NCI-H2196 (cell line): ENCODE measurements at regions not wholly inside any gene's neighbourhood (a gene's known extent, or its start where the extent isn't known, plus 50 kb on each side); places are given as distances from the start of the nearest gene placed in this dataset.
"Not testable (repeated sequence)": the region's sequence is repeated elsewhere in the genome, so short reads cannot be mapped to it uniquely, and the experiment has no call there.

Source experiments
- DNase-seq: peaks from one replicate; lab custom pipeline; 2025; ENCODE audit not compliant: unreplicated experiment; lab: John Stamatoyannopoulos, UW

DNA sequence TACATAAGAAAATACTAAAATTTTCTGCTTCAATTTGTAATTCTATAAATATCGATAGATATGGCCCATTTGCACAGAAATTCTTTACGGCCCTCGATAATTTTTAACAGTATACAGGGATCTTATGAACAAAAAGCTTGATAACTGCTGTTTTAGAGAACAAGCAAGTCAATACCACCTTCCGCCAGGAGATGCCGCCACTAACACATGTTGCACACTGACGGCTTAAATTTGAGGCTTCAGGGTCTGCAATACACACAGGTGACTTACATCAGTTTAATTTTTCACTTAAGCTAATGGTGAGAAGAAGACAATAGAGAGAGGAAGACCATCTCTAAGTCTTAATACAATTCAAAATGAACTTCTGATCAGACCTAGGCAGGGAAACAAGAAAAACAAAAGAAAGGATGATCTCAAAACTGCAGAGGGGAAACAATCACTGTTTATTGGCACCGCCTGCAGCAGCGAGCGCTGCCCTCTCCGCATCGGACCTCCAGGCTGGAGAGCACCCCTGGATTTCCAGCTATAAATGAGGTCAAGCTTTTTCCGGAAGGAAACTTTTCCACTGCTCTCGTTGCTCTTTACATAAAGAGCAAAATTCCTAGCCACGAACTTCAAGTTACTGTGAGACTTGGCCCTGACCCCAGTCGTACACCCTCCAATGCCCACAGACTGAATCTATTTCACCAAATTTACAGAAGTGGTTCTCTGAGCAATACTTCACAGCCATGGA is 53.9 kb downstream of the OTOR start:
- peak; percentile 84 for DNase-seq

DNA sequence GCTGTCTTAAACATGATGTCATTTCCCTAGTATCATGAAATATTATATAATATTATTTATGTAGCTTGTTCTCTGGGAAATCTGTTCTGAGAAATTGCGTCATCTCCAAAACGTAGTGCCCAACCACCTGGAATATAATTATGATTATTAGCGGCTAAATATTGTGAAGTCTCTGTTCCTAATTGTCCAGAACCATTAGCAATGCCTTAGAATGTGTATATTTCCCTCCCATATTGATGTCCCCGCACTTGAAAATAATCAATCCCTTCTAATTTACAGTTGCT is 54.4 kb downstream of the OTOR start:
- no peak for DNase-seq

GRCh38 chr20:16803965-16804792 is 56.0 kb downstream of the OTOR start:
- DNase-seq: peak; percentile 79

DNA sequence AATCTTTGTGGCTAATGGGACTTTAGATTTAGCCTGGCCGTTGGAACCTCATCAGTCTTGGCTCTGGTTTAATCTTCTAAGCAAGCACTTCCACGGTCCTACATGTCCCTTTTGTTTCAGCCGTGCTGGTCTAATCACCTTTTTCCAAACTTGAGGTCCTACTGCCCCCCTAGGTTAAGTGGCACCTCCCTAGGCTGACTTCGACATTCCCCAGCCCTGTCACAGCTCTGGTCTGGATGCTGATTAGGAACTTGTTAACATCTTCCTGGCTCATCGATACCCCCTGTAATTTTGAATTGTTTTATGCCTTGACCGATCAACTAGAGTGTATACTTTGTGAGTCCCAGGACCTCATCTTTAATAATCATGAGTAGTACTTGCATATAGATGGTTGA is 56.6 kb downstream of the OTOR start:
- DNase-seq: no peak

DNA sequence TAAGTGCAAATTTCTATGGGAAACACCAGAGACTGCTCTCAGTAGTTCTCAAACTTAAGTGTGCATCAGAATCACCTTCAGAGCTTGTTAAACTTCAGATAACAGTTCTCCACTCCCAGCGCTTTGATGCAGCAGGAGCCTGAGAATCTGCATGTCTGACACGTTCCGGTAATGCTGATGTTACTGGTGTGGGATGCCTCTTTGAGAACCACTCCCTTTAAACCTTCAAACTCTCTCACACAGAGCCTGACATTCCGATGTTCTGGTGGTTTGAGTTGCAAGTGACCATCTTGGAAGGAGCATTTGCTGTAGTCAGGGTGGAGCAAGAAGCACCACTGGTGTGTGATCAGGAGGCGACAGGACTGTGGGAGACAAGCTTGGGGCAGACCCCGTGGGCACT is 57.9 kb downstream of the OTOR start:
- no peak for DNase-seq

DNA sequence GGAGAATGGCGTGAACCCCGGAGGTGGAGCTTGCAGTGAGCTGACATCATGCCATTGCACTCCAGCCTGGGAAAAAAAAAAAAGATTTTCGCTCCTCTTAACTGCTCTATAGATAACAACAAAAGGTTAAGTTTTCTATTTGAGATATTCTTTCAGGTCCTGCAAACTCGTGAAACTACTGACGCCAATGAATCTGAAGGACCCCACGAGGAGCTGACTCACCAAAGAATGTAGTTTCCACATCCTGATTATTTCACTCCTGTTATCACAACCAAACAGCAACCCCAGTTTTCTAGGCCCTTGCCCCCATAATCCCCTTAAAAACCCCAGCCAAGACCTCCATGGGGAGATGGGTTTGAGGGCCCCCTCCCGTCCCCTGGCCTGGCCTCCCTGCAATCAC is 58.7 kb downstream of the OTOR start:
- no peak for DNase-seq

GRCh38 chr20:16808796-16809195 is 60.6 kb downstream of the OTOR start:
- no peak for DNase-seq

- DNase-seq: no peak
These were observed 62.1 kb downstream of the OTOR start for GRCh38 chr20:16810216-16810615.

- no peak for DNase-seq
These were observed 68.0 kb downstream of the OTOR start for GRCh38 chr20:16816192-16816591.

GRCh38 chr20:16819483-16819882 is 71.3 kb downstream of the OTOR start:
- no peak for DNase-seq

DNA sequence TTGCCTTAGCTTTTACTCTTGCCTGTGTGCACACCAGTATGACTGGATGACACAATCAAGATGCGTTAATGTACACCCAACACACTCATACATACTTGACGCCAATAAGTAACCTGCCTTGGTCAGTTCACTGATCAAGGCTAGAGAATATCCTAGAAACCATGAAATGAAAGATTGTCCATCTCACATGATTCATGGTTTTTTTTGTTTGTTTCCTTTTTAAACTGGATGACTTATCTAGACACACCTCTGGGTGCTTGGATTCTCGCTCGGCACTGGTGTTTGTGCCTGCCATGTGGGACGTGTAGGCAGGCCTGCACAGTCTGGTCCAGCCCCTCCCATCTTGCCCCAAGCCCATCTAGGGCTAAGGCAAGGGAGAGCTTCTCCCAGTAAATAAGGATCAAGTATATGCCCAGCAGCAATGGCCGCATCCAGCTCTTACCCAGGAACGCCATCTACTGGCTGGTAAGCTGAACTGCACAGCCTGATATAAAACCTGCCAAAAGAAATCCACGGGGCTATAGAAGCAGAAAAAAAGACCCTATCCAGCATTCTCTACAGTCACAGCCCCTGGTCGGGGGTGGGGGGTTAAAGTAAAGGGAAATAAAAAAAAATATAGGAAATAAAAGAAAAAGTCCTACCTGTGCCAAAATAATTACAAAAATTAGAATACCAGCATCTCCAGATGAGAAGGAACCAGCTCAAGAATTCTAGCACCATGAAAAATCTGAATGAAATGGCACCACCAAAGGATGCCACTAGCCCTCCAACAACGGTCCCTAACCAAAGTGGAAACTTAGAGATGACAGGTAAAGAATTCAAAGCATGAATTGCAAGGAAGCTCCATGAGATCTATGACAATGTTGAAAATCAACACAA is 73.3 kb downstream of the OTOR start:
- DNase-seq: peak; percentile 15

DNA sequence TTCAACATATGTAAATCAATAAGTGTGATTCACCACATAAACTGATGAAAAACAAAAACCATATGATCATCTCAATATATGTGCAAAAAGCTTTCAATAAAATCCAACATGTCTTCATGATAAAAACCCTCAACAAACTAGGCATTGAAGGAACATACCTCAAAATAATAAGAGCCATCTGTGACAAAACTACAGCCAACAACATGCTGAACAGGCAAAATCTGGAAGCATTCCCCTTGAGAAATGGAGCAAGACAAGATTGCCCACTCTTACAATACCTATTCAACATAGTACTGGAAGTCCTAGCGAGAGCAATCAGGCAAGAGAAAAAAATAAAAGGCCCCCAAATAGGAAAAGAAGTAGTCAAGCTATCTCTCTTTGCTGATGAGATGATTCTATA is 76.5 kb downstream of the OTOR start:
- DNase-seq: no peak

DNA sequence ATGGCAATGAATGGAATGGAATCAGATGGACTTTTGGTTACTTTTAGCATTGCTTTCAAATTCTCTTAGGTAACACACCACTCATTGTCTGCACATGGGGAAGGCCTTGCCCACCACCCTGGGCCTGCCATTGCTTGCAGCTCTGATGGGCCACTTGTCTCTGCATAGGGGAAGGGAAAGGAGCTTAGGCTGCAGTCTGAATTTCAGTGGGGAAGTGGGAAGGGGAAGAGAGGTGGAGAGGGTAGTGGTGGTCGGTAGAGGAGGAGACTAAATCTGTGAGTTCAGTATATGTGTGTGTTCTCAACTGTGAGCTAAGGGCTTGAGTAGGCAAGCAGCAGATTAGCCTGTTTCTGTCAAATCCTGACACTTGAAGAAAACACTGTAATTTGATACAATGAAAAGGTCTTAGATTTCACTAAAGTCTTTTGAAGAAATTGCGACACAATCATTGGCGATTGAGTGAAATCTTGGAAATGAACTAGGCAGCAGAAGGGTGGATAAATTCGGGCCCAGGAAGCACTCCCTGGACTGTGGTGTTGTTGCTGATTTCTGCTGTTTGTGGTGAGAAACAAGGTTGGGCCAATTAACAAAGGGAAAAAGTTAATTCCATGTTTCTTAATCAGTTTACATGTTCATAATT is 80.6 kb downstream of the OTOR start:
- no peak for DNase-seq

DNA sequence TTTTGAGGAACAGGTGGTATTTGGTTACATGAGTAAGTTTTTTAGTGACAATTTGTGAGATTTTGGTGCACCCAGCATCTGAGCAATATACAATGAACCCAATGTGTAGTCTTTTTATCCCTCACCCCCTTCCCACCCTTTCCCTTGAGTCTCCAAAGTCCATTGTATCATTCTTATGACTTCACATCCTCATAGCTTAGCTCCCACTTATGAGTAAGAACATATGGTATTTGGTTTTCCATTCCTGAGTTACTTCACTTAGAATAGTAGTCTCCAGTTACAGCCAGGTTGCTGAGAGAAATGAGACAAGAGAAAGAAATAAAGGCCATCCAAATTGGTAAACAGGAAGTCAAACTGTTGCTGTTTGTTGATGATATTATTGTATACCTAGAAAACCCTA is 87.5 kb downstream of the OTOR start:
- not testable (repeated sequence) for DNase-seq

DNA sequence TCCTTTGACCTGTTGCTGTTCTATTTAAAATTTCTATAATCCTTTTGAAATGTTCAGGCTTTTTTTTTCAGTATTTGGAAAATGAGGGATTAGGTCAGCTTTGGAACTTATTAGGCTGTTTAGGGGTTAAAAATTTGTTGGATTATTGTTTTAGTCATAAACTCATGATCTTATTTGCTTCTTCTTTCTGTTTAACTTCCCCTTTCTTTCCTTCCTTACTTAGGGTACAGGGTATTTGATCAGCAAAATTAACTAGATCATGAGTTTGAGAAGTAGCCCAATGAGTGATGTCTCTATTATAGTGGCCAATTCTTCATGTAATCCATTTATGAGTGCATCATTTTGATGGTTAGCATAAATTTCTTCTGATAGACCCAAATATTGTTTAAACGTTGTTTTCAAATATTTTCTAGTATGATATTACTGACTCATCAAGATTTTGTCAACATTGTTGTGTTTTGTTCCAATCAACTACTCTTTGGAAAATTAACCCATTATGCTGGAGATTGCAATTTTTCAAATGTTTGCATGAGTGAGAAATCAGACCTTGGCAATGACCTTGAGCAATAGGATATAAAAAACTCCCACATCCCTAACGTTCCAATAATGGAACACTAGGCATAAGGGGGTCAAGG is 94.4 kb downstream of the OTOR start:
- DNase-seq: no peak

DNA sequence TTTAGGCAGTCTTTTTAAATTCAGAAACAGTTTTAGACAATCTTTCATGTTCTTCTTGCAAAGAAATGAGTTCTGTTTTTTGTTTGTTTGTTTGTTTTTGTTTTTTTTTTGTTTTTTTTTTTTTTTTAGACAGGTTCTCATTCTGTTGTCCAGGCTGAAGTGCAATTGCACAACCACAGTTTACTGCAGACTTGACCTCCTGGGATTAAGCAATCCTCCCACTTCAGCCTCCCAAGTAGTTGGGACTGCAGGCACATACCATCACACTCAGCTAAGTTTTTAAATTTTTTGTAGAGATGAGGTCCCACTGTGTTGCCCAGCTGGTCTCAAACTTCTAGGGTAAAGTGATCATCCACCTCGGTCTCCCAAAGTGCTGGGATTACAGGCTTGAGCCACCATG is 96.2 kb downstream of the OTOR start:
- no peak for DNase-seq

DNA sequence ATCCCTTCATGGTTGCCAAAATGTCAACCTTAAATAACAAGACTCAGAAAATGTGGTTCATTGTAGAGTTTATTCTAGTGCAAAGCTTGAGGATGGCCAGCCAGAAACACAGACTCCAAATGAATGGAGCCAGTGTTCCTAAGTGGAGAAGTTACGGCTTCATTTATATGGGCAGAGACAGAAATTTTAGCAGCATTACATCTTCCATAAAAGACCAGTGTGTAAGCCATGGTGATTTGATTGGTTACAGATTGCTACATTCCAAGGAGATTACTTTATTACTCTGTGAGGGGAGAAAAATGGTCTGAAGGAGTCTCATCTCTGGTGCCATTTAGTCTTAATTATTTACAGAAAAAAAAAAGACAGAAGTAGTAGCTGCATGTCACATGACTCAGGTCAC is 97.8 kb downstream of the OTOR start:
- no peak for DNase-seq

DNA sequence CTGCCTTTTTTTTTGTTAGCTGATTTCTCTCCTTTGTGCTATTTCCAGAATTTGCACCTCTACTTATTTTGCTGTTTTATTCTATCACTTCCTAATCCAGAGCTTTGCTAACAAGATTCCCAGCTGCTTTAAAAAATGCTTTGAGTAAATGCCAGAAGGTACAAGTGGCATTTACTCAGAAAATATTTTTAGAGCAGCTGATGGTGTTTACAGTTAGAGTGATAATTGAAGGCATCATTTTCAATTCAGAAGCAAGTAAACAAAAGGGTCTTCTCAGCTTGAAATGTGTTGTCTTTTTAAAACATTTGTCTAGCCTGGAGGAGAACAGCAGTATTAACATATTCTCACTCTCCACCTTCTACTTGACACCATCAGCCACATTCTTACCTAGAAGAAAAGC is 99.9 kb downstream of the OTOR start:
- no peak for DNase-seq

GRCh38 chr20:16848526-16848925 is 100.4 kb downstream of the OTOR start:
- DNase-seq: no peak

DNA sequence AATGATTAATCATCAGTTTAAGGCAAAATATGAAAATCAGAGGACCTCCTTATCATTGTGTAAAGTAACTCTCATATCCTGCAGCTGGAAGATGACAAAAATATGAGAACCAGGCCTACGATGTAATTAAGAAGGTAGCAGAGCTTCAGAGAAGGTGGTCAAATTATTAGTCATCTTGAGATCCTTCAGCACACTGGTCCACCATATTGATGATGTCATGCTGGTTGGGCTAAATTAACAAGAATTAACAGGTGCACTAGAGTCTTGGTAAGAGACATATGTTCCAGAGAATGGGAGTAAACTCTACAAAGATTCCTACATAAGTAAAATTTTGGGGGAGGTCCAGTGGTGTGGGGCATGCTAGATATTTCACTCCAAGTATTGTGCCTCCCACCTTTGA is 112.8 kb downstream of the OTOR start:
- DNase-seq: no peak

- no peak for DNase-seq
These were observed 113.5 kb downstream of the OTOR start for GRCh38 chr20:16861708-16862107.
